ENCODE measurements at regions not wholly inside any gene's neighbourhood (a gene's known extent, or its start where the extent isn't known, plus 50 kb on each side); places are given as distances from the start of the nearest gene placed in this dataset.

- intact Hi-C loops (cut with DNase I) = no loop called here
- WGBS, 4 donors = 65 to 72% (median 67%) methylated on average over 2 of the region's 2 CpGs
- H3K4me3 ChIP-seq = no peak overlapping the region
- TF ChIP-seq CTCF (IDR thresholded peaks at IDR 0.05) (no peak), POLR2A (IDR thresholded peaks at IDR 0.05) (no peak)
- no peaks in the 10 kb centered on the region for H3K27me3 ChIP-seq
- no peaks in the 10 kb centered on the region for H3K9me3 ChIP-seq
- H3K4me1 ChIP-seq = no peaks in the 10 kb centered on the region
- H3K27ac ChIP-seq = no peak overlapping the region
- DNase-seq (no peak), ATAC-seq (no peak)
- no peaks in the 10 kb centered on the region for H3K36me3 ChIP-seq
Measured at GRCh38 chr21:20445971-20446370, 552.2 kb upstream of the NCAM2 start.

- Histone ChIP-seq H3K4me1 (no peaks in the 10 kb centered on the region), H3K4me3 (no peak overlapping the region), H3K27me3 (no peaks in the 10 kb centered on the region), H3K36me3 (no peaks in the 10 kb centered on the region), H3K27ac (no peak overlapping the region), H3K9me3 (no peaks in the 10 kb centered on the region)
- TF ChIP-seq POLR2A (IDR thresholded peaks at IDR 0.05) = no peak
- TF ChIP-seq CTCF (IDR thresholded peaks at IDR 0.05) = no peak
- no peak for ATAC-seq
- no peak for DNase-seq
- intact Hi-C loops (cut with DNase I) = no loop called here
- WGBS, 4 donors = 64 to 95% (median 73%) methylated on average over 2 of the region's 2 CpGs
Measured at GRCh38 chr21:20451046-20451445, 547.2 kb upstream of the NCAM2 start.

- DNase-seq (no peak), ATAC-seq (no peak)
- Histone ChIP-seq H3K27me3 (no peaks in the 10 kb centered on the region), H3K9me3 (no peaks in the 10 kb centered on the region), H3K4me3 (no peak overlapping the region), H3K36me3 (no peaks in the 10 kb centered on the region), H3K4me1 (no peaks in the 10 kb centered on the region), H3K27ac (no peak overlapping the region)
- 60 to 68% (median 61%) methylated on average over 4 of the region's 4 CpGs for WGBS, 4 donors
- intact Hi-C loops (cut with DNase I) = no loop called here
- no peak for TF ChIP-seq POLR2A (IDR thresholded peaks at IDR 0.05)
- no peak for TF ChIP-seq CTCF (IDR thresholded peaks at IDR 0.05)
Measured at GRCh38 chr21:20452935-20453334, 545.3 kb upstream of the NCAM2 start.

- DNase-seq (no peak), ATAC-seq (no peak)
- TF ChIP-seq POLR2A (IDR thresholded peaks at IDR 0.05) (no peak), CTCF (IDR thresholded peaks at IDR 0.05) (no peak)
- 87 to 97% (median 90%) methylated on average over 4 of the region's 4 CpGs for WGBS, 4 donors
- no peaks in the 10 kb centered on the region for H3K36me3 ChIP-seq
- no peaks in the 10 kb centered on the region for H3K27me3 ChIP-seq
- H3K4me3 ChIP-seq = no peak overlapping the region
- no peaks in the 10 kb centered on the region for H3K4me1 ChIP-seq
- H3K9me3 ChIP-seq = no peaks in the 10 kb centered on the region
- no peak overlapping the region for H3K27ac ChIP-seq
- intact Hi-C loops (cut with DNase I) = no loop called here
Measured at GRCh38 chr21:20459838-20460237, 538.4 kb upstream of the NCAM2 start.

Measured in heart left ventricle (tissue), 16 donors.